Astrocyte of the cerebellum (primary cell): ENCODE measurements at regions not wholly inside any gene's neighbourhood (a gene's known extent, or its start where the extent isn't known, plus 50 kb on each side); places are given as distances from the start of the nearest gene placed in this dataset.

Source experiments
- DNase-seq: peaks from one replicate; pipeline ENCODE4 v3.0.0-alpha.2; 2011; ENCODE audit warnings: low read depth
- H3K4me3 ChIP-seq: 2 replicates; pipeline ENCODE4 v1.5.1; 2011; ENCODE audit warnings: mild to moderate bottlenecking, low read depth, low read length, moderate library complexity
- in situ Hi-C: cut with HindIII; loops from 2 replicates; pipeline ENCODE4 v1.10.0; 2017; ENCODE audit warnings: low sequenced_read_pairs
- TF ChIP-seq, protein P1 (sequence below): IDR thresholded peaks from 2 replicates; pipeline ENCODE4 v1.5.1; 2012; ENCODE audit warnings: low read length, low read depth, moderate library complexity, mild to moderate bottlenecking; ENCODE audit errors: missing control alignments

DNA sequence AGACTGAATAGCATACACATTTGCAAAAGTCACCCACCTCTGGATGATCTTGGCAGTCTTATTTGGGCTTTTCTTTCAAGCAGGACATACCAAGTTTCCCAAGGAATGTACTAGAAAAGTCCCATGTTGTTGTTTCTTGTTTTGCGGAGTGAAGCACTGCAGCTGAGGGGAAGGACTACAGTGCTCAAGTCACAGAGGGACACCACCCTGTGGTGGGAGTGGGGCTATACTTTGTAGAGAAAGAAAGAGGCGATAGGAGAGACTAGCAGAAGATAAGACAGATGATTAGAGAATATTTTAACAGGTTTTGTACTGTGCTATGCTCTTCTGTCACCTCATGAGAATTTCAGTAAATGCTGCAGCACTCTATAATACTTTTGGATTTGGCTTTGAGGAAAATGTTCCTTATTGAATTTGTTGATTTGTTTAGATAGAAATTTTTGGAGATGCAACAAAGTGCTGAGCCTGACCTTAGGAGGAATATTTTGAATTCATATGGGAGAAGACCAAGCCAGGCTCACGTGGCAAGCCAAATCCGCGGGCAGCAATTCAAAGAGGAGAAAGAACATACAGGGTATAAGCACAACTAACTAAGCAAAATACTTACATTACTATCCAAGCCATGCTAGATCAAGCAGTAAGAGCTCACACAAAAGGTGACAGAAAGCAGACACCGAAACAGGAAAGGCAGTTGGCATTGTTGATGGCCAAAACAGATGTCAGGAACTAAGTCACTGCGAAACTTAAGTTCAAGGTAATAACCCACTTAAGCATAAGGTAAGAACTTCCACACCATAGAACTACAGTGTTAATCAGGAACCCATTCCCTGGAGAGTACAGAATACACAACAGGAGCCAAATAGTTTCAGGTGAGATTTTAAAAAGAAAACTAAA lies 280.3 kb upstream of the INTU start:
- in situ Hi-C loops, result no loop called here
- no peak for DNase-seq
- H3K4me3 ChIP-seq, result no peak overlapping the region
- TF ChIP-seq, protein P1, sequence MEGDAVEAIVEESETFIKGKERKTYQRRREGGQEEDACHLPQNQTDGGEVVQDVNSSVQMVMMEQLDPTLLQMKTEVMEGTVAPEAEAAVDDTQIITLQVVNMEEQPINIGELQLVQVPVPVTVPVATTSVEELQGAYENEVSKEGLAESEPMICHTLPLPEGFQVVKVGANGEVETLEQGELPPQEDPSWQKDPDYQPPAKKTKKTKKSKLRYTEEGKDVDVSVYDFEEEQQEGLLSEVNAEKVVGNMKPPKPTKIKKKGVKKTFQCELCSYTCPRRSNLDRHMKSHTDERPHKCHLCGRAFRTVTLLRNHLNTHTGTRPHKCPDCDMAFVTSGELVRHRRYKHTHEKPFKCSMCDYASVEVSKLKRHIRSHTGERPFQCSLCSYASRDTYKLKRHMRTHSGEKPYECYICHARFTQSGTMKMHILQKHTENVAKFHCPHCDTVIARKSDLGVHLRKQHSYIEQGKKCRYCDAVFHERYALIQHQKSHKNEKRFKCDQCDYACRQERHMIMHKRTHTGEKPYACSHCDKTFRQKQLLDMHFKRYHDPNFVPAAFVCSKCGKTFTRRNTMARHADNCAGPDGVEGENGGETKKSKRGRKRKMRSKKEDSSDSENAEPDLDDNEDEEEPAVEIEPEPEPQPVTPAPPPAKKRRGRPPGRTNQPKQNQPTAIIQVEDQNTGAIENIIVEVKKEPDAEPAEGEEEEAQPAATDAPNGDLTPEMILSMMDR, result no peak

- DNase-seq, result no peak
- TF ChIP-seq, protein P1, result no peak
- H3K4me3 ChIP-seq, result no peak overlapping the region
- in situ Hi-C loops, result no loop called here
These were observed 277.0 kb upstream of the INTU start for GRCh38 chr4:127355743-127356142.

GRCh38 chr4:127357765-127358164 lies 275.0 kb upstream of the INTU start:
- in situ Hi-C loops, result no loop called here

DNA sequence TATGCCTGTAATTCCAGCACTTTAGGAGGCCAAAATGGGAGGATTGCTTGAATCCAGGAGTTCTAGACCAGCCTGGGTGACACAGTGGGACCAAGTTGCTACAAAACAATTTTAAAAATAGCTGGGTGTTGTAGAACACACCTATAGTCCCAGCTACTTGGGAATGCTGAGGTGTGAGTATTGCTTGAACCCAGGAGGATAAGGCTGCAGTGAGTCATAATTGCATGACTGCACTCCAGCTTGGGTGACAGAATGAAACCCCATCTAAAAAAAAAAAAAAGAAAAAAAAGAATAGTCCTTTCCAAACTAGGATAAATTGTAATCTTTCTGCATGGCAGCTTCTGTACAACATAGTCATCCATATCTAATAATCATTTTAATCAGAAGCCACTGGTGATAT lies 270.1 kb upstream of the INTU start:
- H3K4me3 ChIP-seq, result no peak overlapping the region
- DNase-seq, result no peak
- in situ Hi-C loops, result no loop called here
- TF ChIP-seq, protein P1, result no peak

More at GRCh38 chr4:127357765-127358164, 275.0 kb upstream of the INTU start:
- TF ChIP-seq, protein P1, result no peak
- H3K4me3 ChIP-seq, result no peak overlapping the region
- no peak for DNase-seq

DNA sequence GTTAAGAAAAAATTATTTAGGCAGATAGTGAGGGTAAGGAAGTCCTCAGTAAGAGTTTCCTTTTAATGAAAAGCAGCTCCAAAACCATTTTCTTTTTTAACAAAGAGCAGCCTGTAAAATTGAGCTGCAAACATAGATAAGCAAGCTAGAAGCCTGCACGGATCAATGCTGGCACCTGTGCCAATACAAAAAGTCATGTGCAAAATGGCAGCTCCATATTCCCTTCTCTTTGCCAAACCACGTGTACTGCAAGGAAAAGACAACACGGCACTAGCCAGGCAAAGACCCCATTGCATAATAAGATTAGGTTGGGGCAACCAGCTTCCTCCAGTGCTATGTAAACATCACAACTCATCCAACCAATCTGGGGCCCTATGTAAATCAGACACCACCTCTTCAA lies 268.4 kb upstream of the INTU start:
- TF ChIP-seq, protein P1, result no peak
- in situ Hi-C loops, result no loop called here
- DNase-seq, result no peak
- H3K4me3 ChIP-seq, result no peak overlapping the region

DNA sequence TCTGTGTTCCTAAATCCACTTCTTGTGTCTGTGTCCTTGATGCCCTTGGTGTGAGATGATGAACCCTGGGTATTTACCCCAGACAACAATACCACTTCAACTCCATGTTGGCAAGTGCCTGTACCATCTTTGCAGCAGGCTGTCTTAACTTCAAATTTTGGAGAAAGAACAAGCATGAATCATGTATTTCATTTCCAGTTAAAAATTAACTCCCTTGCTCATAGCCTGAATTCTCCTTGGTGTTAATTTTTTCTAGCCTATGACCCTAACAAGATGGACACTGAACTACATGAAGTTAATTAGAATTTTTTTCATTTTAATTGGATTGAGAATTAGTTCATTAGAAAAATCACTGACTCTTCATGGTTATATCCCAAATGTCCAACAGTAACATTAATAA lies 267.8 kb upstream of the INTU start:
- in situ Hi-C loops, result no loop called here
- no peak for DNase-seq
- H3K4me3 ChIP-seq, result no peak overlapping the region
- TF ChIP-seq, protein P1, result no peak
